H1 (cell line): ENCODE measurements at regions not wholly inside any gene's neighbourhood (a gene's known extent, or its start where the extent isn't known, plus 50 kb on each side); places are given as distances from the start of the nearest gene placed in this dataset.

Experiments used
- CTCF ChIA-PET: fragments of 300-600 bp; sonication (Branson Sonifier 250); formaldehyde crosslinking; loops from one replicate; lab custom pipeline; 2021; ENCODE audit not compliant: partially characterized antibody; lab: Charles Lee
- POLR2A ChIA-PET: fragments of 300-600 bp; sonication (Branson Sonifier 250); formaldehyde crosslinking; loops from one replicate; lab custom pipeline; 2021; ENCODE audit warnings: inconsistent platforms; ENCODE audit not compliant: partially characterized antibody; lab: Charles Lee
- DNase-seq, 2 experiments: peaks; one replicate each; pipeline versions ENCODE4 v3.0.0 to v3.0.0-alpha.2; 2010 to 2022; ENCODE audit warnings: low spot score in 2 of 2, low read depth in 1 of 2, mixed read lengths in 1 of 2
- FAIRE-seq: peaks from 2 replicates; lab custom pipeline; 2011; peaks lifted over from hg19 to GRCh38; lab: Jason Lieb, UNC
- H2AFZ ChIP-seq: 2 replicates; pipeline ENCODE4 v1.8.1; 2012; ENCODE audit warnings: low read length, inconsistent platforms
- H2AK5ac ChIP-seq: 2 replicates; pipeline ENCODE4 v1.6.1; 2013; ENCODE audit warnings: low read depth, low read length
- H2BK120ac ChIP-seq: replicated peaks from 2 replicates; pipeline ENCODE3; 2013; ENCODE audit warnings: low read depth, low read length, inconsistent platforms
- H2BK12ac ChIP-seq: 2 replicates; pipeline ENCODE4 v1.6.1; 2013; ENCODE audit warnings: low read depth, low read length
- H2BK15ac ChIP-seq: 2 replicates; pipeline ENCODE4 v1.6.1; 2013; ENCODE audit warnings: low read length
- H2BK20ac ChIP-seq: 2 replicates; pipeline ENCODE4 v1.6.1; 2013; ENCODE audit warnings: low read length
- H2BK5ac ChIP-seq: 2 replicates; pipeline ENCODE4 v1.6.1; 2013; ENCODE audit warnings: low read depth, low read length
- H3K14ac ChIP-seq: 2 replicates; pipeline ENCODE4 v1.6.1; 2013; ENCODE audit warnings: inconsistent platforms; ENCODE audit not compliant: insufficient read length
- H3K18ac ChIP-seq: 2 replicates; pipeline ENCODE4 v1.6.1; 2013; ENCODE audit warnings: low read length; ENCODE audit errors: extremely low read depth
- H3K23ac ChIP-seq: 2 replicates; pipeline ENCODE4 v1.6.1; 2013; ENCODE audit warnings: inconsistent platforms; ENCODE audit not compliant: insufficient read length
- H3K23me2 ChIP-seq: 2 replicates; pipeline ENCODE4 v1.6.1; 2013; ENCODE audit warnings: low read depth, low read length
- H3K27ac ChIP-seq: 2 replicates; pipeline ENCODE4 v1.6.1; 2011; ENCODE audit warnings: low read depth, low read length, inconsistent platforms
- H3K27me3 ChIP-seq, 4 experiments: replicated peaks in 1 of 4; 1 replicate in 1 of 4; 2 replicates in 3 of 4; pipeline versions ENCODE4 v1.6.1 to v1.8.1; 2011 to 2013; ENCODE audit warnings: low read length in 3 of 4, mild to moderate bottlenecking in 3 of 4, inconsistent platforms in 2 of 4, mixed read lengths in 2 of 4, moderate library complexity in 1 of 4; ENCODE audit not compliant: control insufficient read depth in 3 of 4, insufficient read depth in 3 of 4; ENCODE audit errors: extremely low read depth in 1 of 4
- H3K36me3 ChIP-seq, 4 experiments: 2 replicates each; pipeline versions ENCODE4 v1.6.1 to v1.8.1; 2011 to 2013; ENCODE audit warnings: mild to moderate bottlenecking in 4 of 4, low read length in 3 of 4, moderate library complexity in 2 of 4, control low read depth in 1 of 4, inconsistent platforms in 1 of 4; ENCODE audit not compliant: insufficient read depth in 4 of 4, control insufficient read depth in 2 of 4
- H3K4ac ChIP-seq: replicated peaks from 2 replicates; pipeline ENCODE3; 2013; ENCODE audit warnings: low read length, low read depth, mixed read lengths, inconsistent platforms; ENCODE audit not compliant: insufficient read length
- H3K4me1 ChIP-seq, 4 experiments: replicated peaks in 1 of 4; 1 replicate in 1 of 4; 2 replicates in 3 of 4; pipeline versions ENCODE4 v1.6.1 to v1.8.1; 2011 to 2013; ENCODE audit warnings: low read length in 3 of 4, inconsistent platforms in 2 of 4, mixed read lengths in 1 of 4; ENCODE audit not compliant: insufficient read depth in 4 of 4, control insufficient read depth in 3 of 4
- H3K4me2 ChIP-seq, 2 experiments: 2 replicates each; pipeline versions ENCODE4 v1.6.1 to v1.8.1; 2011 to 2013; ENCODE audit warnings: low read depth in 2 of 2, low read length in 2 of 2, control low read depth in 1 of 2, inconsistent platforms in 1 of 2, mild to moderate bottlenecking in 1 of 2; ENCODE audit not compliant: insufficient read depth in 1 of 2
- H3K4me3 ChIP-seq, 4 experiments: fragments of 200-600, 300-600 bp in 1 of 4; sonication (generic), shearing (Covaris generic), sonication (Bioruptor Twin) in 1 of 4; 2 replicates each; pipeline versions ENCODE4 v1.5.1 to v1.8.1; 2011 to 2016; ENCODE audit warnings: low read length in 4 of 4, low read depth in 3 of 4, control low read depth in 2 of 4, inconsistent platforms in 2 of 4, mild to moderate bottlenecking in 2 of 4, mixed read lengths in 1 of 4, moderate library complexity in 1 of 4; ENCODE audit not compliant: insufficient read depth in 2 of 4; ENCODE audit errors: extremely low read depth in 1 of 4
- H3K56ac ChIP-seq: replicated peaks from 2 replicates; pipeline ENCODE3; 2013; ENCODE audit warnings: low read depth, mild to moderate bottlenecking, mixed read lengths, low read length, inconsistent platforms; ENCODE audit not compliant: insufficient read length
- H3K79me1 ChIP-seq: 2 replicates; pipeline ENCODE4 v1.6.1; 2013; ENCODE audit warnings: low read depth, low read length, control low read depth
- H3K79me2 ChIP-seq, 2 experiments: 2 replicates each; pipeline versions ENCODE4 v1.6.1 to v1.8.1; 2012 to 2013; ENCODE audit warnings: low read length in 2 of 2, mild to moderate bottlenecking in 2 of 2, inconsistent platforms in 1 of 2; ENCODE audit not compliant: insufficient read depth in 2 of 2, control insufficient read depth in 1 of 2
- H3K9ac ChIP-seq, 4 experiments: replicated peaks in 1 of 4; 1 replicate in 1 of 4; 2 replicates in 3 of 4; pipeline versions ENCODE4 v1.6.1 to v1.8.1; 2011 to 2013; ENCODE audit warnings: low read depth in 3 of 4, low read length in 3 of 4, control low read depth in 2 of 4, mild to moderate bottlenecking in 2 of 4, moderate library complexity in 2 of 4, inconsistent platforms in 1 of 4; ENCODE audit errors: extremely low read depth in 1 of 4
- H3K9me3 ChIP-seq, 2 experiments: 2 replicates each; pipeline versions ENCODE4 v1.6.1 to v1.8.1; 2012 to 2013; ENCODE audit warnings: mild to moderate bottlenecking in 2 of 2, moderate library complexity in 2 of 2, control low read depth in 1 of 2, inconsistent platforms in 1 of 2, low read depth in 1 of 2, low read length in 1 of 2, mixed read lengths in 1 of 2; ENCODE audit not compliant: insufficient read depth in 2 of 2
- H4K20me1 ChIP-seq, 2 experiments: replicated peaks in 1 of 2; 2 replicates each; pipeline versions ENCODE3 to v1.8.1; 2011 to 2013; ENCODE audit warnings: inconsistent platforms in 2 of 2, low read length in 2 of 2, mild to moderate bottlenecking in 1 of 2; ENCODE audit not compliant: insufficient read depth in 2 of 2, control insufficient read depth in 1 of 2
- H4K5ac ChIP-seq: 2 replicates; pipeline ENCODE4 v1.6.1; 2013; ENCODE audit warnings: low read length, low read depth, mixed read lengths, inconsistent platforms; ENCODE audit not compliant: insufficient read length
- H4K8ac ChIP-seq: 2 replicates; pipeline ENCODE4 v1.8.0; 2013; ENCODE audit warnings: mild to moderate bottlenecking, moderate library complexity, low read length, inconsistent platforms; ENCODE audit not compliant: insufficient read depth; ENCODE audit errors: extremely low read depth
- H4K91ac ChIP-seq: replicated peaks from 2 replicates; pipeline ENCODE3; 2013; ENCODE audit warnings: low read length, mixed read lengths, inconsistent platforms; ENCODE audit not compliant: insufficient read length
- JUND ChIP-seq: IDR thresholded peaks from 2 replicates; pipeline ENCODE4 v1.6.1; 2011; ENCODE audit warnings: mild to moderate bottlenecking, improper control_type of control experiment, low read length
- WGBS, 2 experiments: shearing (Covaris generic) in 1 of 2; methylation state at CpG; one replicate each; pipeline versions ENCODE4 v1.1.6 to v1.1.7; 2013 to 2015; ENCODE audit warnings: low lambda C conversion rate in 2 of 2, mixed read lengths in 2 of 2, inconsistent platforms in 1 of 2, low coverage in 1 of 2, missing lambda C conversion rate in 1 of 2; ENCODE audit not compliant: insufficient replicate concordance in 2 of 2, insufficient coverage in 1 of 2, insufficient read length in 1 of 2; ENCODE audit errors: extremely low coverage in 1 of 2, missing lambda C conversion rate in 1 of 2; 5-methylcytosine and 5-hydroxymethylcytosine counted together

DNA sequence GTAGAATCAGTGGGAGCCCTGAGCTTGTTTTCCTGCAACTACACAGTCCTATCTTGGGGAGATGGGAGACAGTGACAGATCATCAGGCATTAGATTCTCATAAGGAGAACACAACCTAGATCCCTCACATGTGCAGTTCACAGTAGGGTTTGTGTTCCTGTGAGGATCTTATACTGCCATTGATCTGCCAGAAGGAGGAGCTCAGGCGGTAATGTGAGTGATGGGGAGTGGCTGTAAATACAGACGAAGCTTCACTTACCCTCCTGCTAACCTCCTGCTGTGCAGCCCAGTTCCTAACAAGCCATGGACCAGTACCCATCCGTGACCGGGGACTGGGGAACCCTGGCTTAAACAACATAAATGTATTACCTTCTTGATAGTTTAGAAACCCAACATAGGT is 1034.1 kb downstream of the BCL11B start:
- no peak overlapping the region for H3K9ac ChIP-seq
- no peak overlapping the region for H2BK120ac ChIP-seq
- no peak overlapping the region for H2AK5ac ChIP-seq
- no peak overlapping the region for H2BK15ac ChIP-seq
- H3K36me3 ChIP-seq: no peaks in the 10 kb centered on the region
- no peak overlapping the region for H4K8ac ChIP-seq
- 86% methylated on average over 4 of the region's 4 CpGs; no CpG with 5 or more reads in 1 of the 2 experiments for WGBS, 2 experiments
- no peaks in the 10 kb centered on the region for H4K20me1 ChIP-seq
- H3K9me3 ChIP-seq: peaks cover 5 to 9% of the 10 kb centered on the region in 2 experiments; a peak in 3 of 4 replicates
- no peak overlapping the region for H3K18ac ChIP-seq
- H3K23me2 ChIP-seq: no peaks in the 10 kb centered on the region
- no peaks in the 10 kb centered on the region for H3K79me2 ChIP-seq
- no peak overlapping the region for H3K14ac ChIP-seq
- H2BK12ac ChIP-seq: no peak overlapping the region
- H3K56ac ChIP-seq: no peak overlapping the region
- no peak overlapping the region for H2AFZ ChIP-seq
- no peak overlapping the region for H3K23ac ChIP-seq
- H3K79me1 ChIP-seq: no peaks in the 10 kb centered on the region
- H4K91ac ChIP-seq: no peak overlapping the region
- FAIRE-seq (no peak), DNase-seq (no peak)
- H3K4me2 ChIP-seq: no peak overlapping the region
- H3K4ac ChIP-seq: no peak overlapping the region
- H2BK20ac ChIP-seq: no peak overlapping the region
- H3K4me1 ChIP-seq: no peaks in the 10 kb centered on the region
- ChIA-PET CTCF (no interaction called here), POLR2A (interaction anchor here (1.0 kb wide), 1 partner anchor 11 kb away, joined by 4 read pairs; no protein-coding TSS in a partner anchor)
- no peak overlapping the region for H3K27ac ChIP-seq
- H4K5ac ChIP-seq: no peak overlapping the region
- H3K27me3 ChIP-seq: peaks cover 0 to 1% (median 0%) of the 10 kb centered on the region in 4 experiments; a peak in 1 of 7 replicates
- no peak overlapping the region for H2BK5ac ChIP-seq
- H3K4me3 ChIP-seq: no peak overlapping the region
- TF ChIP-seq JUND: no peak
